HG03060 (cell line): ENCODE measurements at regions not wholly inside any gene's neighbourhood (a gene's known extent, or its start where the extent isn't known, plus 50 kb on each side); places are given as distances from the start of the nearest gene placed in this dataset.

ENCODE experiments used
- ATAC-seq: cut with Tn5 transposase; IDR thresholded peaks from one replicate; pipeline ENCODE4 v1.9.1; 2021; ENCODE audit warnings: low read depth, moderate number of reproducible peaks; ENCODE audit not compliant: unreplicated experiment

GRCh38 chr3:28934126-28934813 lies 346.6 kb upstream of the RBMS3 start:
- no peak for ATAC-seq

GRCh38 chr3:28935146-28935545 lies 345.7 kb upstream of the RBMS3 start:
- ATAC-seq: no peak

GRCh38 chr3:28936154-28936553 lies 344.7 kb upstream of the RBMS3 start:
- ATAC-seq: no peak

GRCh38 chr3:28940530-28940929 lies 340.3 kb upstream of the RBMS3 start:
- ATAC-seq: peak; percentile 68

- no peak for ATAC-seq
These were observed 339.9 kb upstream of the RBMS3 start for GRCh38 chr3:28940994-28941393.

GRCh38 chr3:28947061-28947460 lies 333.8 kb upstream of the RBMS3 start:
- no peak for ATAC-seq

- ATAC-seq: no peak
These were observed 333.1 kb upstream of the RBMS3 start for GRCh38 chr3:28947751-28948150.

- no peak for ATAC-seq
These were observed 332.2 kb upstream of the RBMS3 start for GRCh38 chr3:28948685-28949084.

- no peak for ATAC-seq
These were observed 331.3 kb upstream of the RBMS3 start for GRCh38 chr3:28949580-28949979.

- no peak for ATAC-seq
These were observed 330.3 kb upstream of the RBMS3 start for GRCh38 chr3:28950614-28951013.

GRCh38 chr3:28951772-28952556 lies 328.9 kb upstream of the RBMS3 start:
- ATAC-seq: no peak

GRCh38 chr3:28958656-28959055 lies 322.2 kb upstream of the RBMS3 start:
- no peak for ATAC-seq

GRCh38 chr3:28971156-28971555 lies 309.7 kb upstream of the RBMS3 start:
- ATAC-seq: no peak

- ATAC-seq: peak; percentile 90
These were observed 307.9 kb upstream of the RBMS3 start for GRCh38 chr3:28972921-28973320.

- ATAC-seq: no peak
These were observed 307.3 kb upstream of the RBMS3 start for GRCh38 chr3:28973609-28974008.

- no peak for ATAC-seq
These were observed 302.8 kb upstream of the RBMS3 start for GRCh38 chr3:28978092-28978491.

GRCh38 chr3:28980131-28980530 lies 300.7 kb upstream of the RBMS3 start:
- ATAC-seq: no peak

- no peak for ATAC-seq
These were observed 300.2 kb upstream of the RBMS3 start for GRCh38 chr3:28980631-28981030.

- peak; percentile 97 for ATAC-seq
These were observed 298.0 kb upstream of the RBMS3 start for GRCh38 chr3:28982906-28983305.

GRCh38 chr3:28986922-28987321 lies 293.9 kb upstream of the RBMS3 start:
- no peak for ATAC-seq

GRCh38 chr3:28989646-28990089 lies 291.2 kb upstream of the RBMS3 start:
- ATAC-seq: peak; percentile 96
